Germinal center (tissue), 1 donor: ENCODE measurements at regions not wholly inside any gene's neighbourhood (a gene's known extent, or its start where the extent isn't known, plus 50 kb on each side); places are given as distances from the start of the nearest gene placed in this dataset.
"Not testable (repeated sequence)": the region's sequence is repeated elsewhere in the genome, so short reads cannot be mapped to it uniquely, and the experiment has no call there.

Experiments
- DNase-seq: peaks from one replicate; pipeline ENCODE4 v3.0.0; 2012; ENCODE audit warnings: mixed read lengths, low spot score

- DNase-seq: not testable (repeated sequence)
These were observed 51.4 kb upstream of the INPP4B start for GRCh38 chr4:142897518-142897917.

GRCh38 chr4:142900622-142901021 lies 54.5 kb upstream of the INPP4B start:
- DNase-seq: no peak

GRCh38 chr4:142901166-142901662 lies 55.1 kb upstream of the INPP4B start:
- no peak for DNase-seq

- not testable (repeated sequence) for DNase-seq
These were observed 57.5 kb upstream of the INPP4B start for GRCh38 chr4:142903617-142904016.

GRCh38 chr4:142909908-142910307 lies 63.8 kb upstream of the INPP4B start:
- no peak for DNase-seq

GRCh38 chr4:142913034-142913433 lies 66.9 kb upstream of the INPP4B start:
- DNase-seq: no peak

- DNase-seq: no peak
These were observed 67.4 kb upstream of the INPP4B start for GRCh38 chr4:142913461-142914030.

- no peak for DNase-seq
These were observed 71.6 kb upstream of the INPP4B start for GRCh38 chr4:142917678-142918077.

GRCh38 chr4:142922720-142923119 lies 76.6 kb upstream of the INPP4B start:
- no peak for DNase-seq

- no peak for DNase-seq
These were observed 77.5 kb upstream of the INPP4B start for GRCh38 chr4:142923619-142924018.

GRCh38 chr4:142925161-142925560 lies 79.1 kb upstream of the INPP4B start:
- no peak for DNase-seq

GRCh38 chr4:142927721-142928120 lies 81.6 kb upstream of the INPP4B start:
- DNase-seq: no peak

GRCh38 chr4:142929526-142929925 lies 83.4 kb upstream of the INPP4B start:
- DNase-seq: no peak

- no peak for DNase-seq
These were observed 87.1 kb upstream of the INPP4B start for GRCh38 chr4:142933207-142933606.

GRCh38 chr4:142940425-142941330 lies 94.6 kb upstream of the INPP4B start:
- DNase-seq: no peak

- no peak for DNase-seq
These were observed 98.5 kb upstream of the INPP4B start for GRCh38 chr4:142944565-142944964.

GRCh38 chr4:142952821-142953580 lies 106.9 kb upstream of the INPP4B start:
- DNase-seq: no peak

GRCh38 chr4:142954415-142954814 lies 108.3 kb upstream of the INPP4B start:
- DNase-seq: no peak

GRCh38 chr4:142955501-142955900 lies 109.4 kb upstream of the INPP4B start:
- DNase-seq: no peak

- DNase-seq: no peak
These were observed 113.1 kb upstream of the INPP4B start for GRCh38 chr4:142959173-142959572.

GRCh38 chr4:142960126-142960525 lies 114.0 kb upstream of the INPP4B start:
- DNase-seq: no peak

- no peak for DNase-seq
These were observed 115.0 kb upstream of the INPP4B start for GRCh38 chr4:142960867-142961644.
